Body of pancreas (tissue), 4 donors: ENCODE measurements at regions not wholly inside any gene's neighbourhood (a gene's known extent, or its start where the extent isn't known, plus 50 kb on each side); places are given as distances from the start of the nearest gene placed in this dataset.

Experiments used
- CTCF ChIP-seq, 7 experiments: fragments of 450-650 bp in 4 of 7; fragments of 200-600 bp in 3 of 7; sonication (generic) in 3 of 7; IDR thresholded peaks; one replicate each; pipeline ENCODE4 v1.5.1; 2016 to 2019; ENCODE audit warnings: antibody characterized with exemption in 7 of 7
- POLR2A ChIP-seq, 3 donors: fragments of 450-650 bp; IDR thresholded peaks; one replicate each; pipeline ENCODE4 v1.6.1; 2016; ENCODE audit warnings: antibody characterized with exemption in 3 of 3, mild to moderate bottlenecking in 2 of 3

- TF ChIP-seq CTCF (IDR thresholded peaks at IDR 0.05) (no peak), POLR2A (IDR thresholded peaks at IDR 0.05) (no peak)
Measured at GRCh38 chr10:57844387-57844998, 423.2 kb downstream of the IPMK start.
